ENCODE measurements at regions not wholly inside any gene's neighbourhood (a gene's known extent, or its start where the extent isn't known, plus 50 kb on each side); places are given as distances from the start of the nearest gene placed in this dataset.

DNA sequence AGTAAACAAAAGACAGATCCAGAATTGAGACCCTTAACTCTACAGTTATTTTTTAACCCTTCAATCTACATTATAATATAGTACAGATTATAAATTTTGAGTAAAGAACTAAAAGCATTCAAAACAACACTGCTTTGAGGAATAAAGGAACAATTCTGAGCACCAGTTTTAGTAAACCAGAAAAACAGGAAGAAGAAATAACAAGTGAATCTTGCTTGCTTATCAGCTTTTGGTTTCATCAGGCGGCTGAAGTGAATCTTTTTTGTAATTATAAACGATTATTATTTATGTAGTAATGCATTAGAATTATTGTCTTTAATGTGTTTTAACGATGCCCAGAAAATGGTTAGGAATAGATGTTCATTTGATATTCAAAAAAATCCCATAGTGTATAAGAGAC lies 305.4 kb downstream of the ARAP2 start:
- TF ChIP-seq, protein P1, sequence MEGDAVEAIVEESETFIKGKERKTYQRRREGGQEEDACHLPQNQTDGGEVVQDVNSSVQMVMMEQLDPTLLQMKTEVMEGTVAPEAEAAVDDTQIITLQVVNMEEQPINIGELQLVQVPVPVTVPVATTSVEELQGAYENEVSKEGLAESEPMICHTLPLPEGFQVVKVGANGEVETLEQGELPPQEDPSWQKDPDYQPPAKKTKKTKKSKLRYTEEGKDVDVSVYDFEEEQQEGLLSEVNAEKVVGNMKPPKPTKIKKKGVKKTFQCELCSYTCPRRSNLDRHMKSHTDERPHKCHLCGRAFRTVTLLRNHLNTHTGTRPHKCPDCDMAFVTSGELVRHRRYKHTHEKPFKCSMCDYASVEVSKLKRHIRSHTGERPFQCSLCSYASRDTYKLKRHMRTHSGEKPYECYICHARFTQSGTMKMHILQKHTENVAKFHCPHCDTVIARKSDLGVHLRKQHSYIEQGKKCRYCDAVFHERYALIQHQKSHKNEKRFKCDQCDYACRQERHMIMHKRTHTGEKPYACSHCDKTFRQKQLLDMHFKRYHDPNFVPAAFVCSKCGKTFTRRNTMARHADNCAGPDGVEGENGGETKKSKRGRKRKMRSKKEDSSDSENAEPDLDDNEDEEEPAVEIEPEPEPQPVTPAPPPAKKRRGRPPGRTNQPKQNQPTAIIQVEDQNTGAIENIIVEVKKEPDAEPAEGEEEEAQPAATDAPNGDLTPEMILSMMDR (conservative IDR thresholded peaks at IDR 0.05 in 1 of 2, IDR thresholded peaks at IDR 0.05 in 1 of 2; ENCODE audit: low read depth in 1 of 2, low read length in 2 of 2): no peak
- TF ChIP-seq EZH2 (IDR thresholded peaks at IDR 0.05; ENCODE audit: low read length, missing control alignments): no peak

All from fibroblast of lung (primary cell).